ENCODE measurements at regions not wholly inside any gene's neighbourhood (a gene's known extent, or its start where the extent isn't known, plus 50 kb on each side); places are given as distances from the start of the nearest gene placed in this dataset.
"Not testable (repeated sequence)": the region's sequence is repeated elsewhere in the genome, so short reads cannot be mapped to it uniquely, and the experiment has no call there.

DNA sequence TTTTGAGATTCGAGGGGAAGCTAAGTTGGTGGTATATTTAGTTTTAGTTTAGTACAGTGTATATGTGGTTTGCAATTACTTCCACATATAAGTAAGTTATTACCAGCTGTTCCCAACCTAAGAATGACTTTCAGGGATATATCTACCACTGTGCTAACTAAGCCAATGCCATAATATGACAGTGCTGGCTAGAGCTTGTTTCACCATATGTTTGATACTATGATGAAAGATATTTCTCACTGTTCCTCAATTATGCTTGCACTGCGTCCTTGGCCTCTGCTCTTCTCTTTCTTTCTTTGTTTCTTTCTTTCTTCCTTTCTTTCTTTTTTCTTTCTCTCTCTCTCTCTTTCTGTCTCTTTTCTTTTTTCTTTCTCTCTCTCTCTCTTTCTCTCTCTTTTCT lies 113.8 kb upstream of the SKAP2 start:
- no peaks in the 10 kb centered on the region for H3F3A ChIP-seq (ENCODE audit: insufficient read depth, low read length, poor library complexity, severe bottlenecking)
- no peak overlapping the region for H2AFZ ChIP-seq (ENCODE audit: low read depth, low read length)
- H4K20me1 ChIP-seq (ENCODE audit: insufficient read depth), result no peaks in the 10 kb centered on the region

DNA sequence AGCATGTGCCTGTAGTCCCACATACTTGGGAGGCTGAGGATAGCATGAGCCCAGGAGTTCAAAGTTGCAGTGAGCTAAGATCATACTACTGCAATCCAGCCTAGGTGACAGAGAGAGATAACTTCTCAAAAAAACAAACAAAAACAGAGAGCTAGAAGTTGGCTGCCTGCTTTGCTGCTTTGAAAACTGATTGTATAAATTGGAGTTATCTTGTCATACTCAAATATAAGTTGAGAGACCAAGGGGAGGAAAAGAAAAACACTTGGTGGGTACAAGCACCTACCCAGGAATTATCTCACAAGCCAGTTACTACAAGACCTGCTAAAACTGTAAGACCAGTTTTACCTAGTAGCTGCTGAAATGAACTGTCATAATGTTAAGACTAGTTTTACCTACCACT lies 112.5 kb upstream of the SKAP2 start:
- no peaks in the 10 kb centered on the region for H3K79me2 ChIP-seq (replicated peaks; ENCODE audit: insufficient read depth, low read length)
- no peaks in the 10 kb centered on the region for H3K36me3 ChIP-seq (ENCODE audit: insufficient read depth, low read length)
- H3F3A ChIP-seq (ENCODE audit: insufficient read depth, low read length, poor library complexity, severe bottlenecking), result no peaks in the 10 kb centered on the region
- H3K27ac ChIP-seq (ENCODE audit: low read length), result no peak overlapping the region
- no peaks in the 10 kb centered on the region for H3K27me3 ChIP-seq (ENCODE audit: insufficient read depth, low read depth, low read length)
- no peak overlapping the region for H3K9ac ChIP-seq (ENCODE audit: low read length)
- no peak overlapping the region for H2AFZ ChIP-seq (ENCODE audit: low read depth, low read length)
- no peak overlapping the region for H3K4me2 ChIP-seq (ENCODE audit: low read length)
- H3K9me3 ChIP-seq (ENCODE audit: low read length), result peaks cover 3% of the 10 kb centered on the region
- H3K9me2 ChIP-seq (ENCODE audit: insufficient read depth, low read length), result no peaks in the 10 kb centered on the region
- TF ChIP-seq TAF1 (IDR thresholded peaks at IDR 0.05; ENCODE audit: low read depth) (no peak), SMC3 (conservative IDR thresholded peaks at IDR 0.05; ENCODE audit: poor library complexity) (no peak), EZH2 (IDR thresholded peaks at IDR 0.05; ENCODE audit: borderline replicate concordance, insufficient read depth, low read length, poor library complexity, severe bottlenecking) (no peak), EP300 (conservative IDR thresholded peaks at IDR 0.05; ENCODE audit: poor library complexity, severe bottlenecking) (no peak), RAD21 (conservative IDR thresholded peaks at IDR 0.05) (no peak), MXI1 (conservative IDR thresholded peaks at IDR 0.05; ENCODE audit: poor library complexity, severe bottlenecking) (no peak), POLR2AphosphoS5 (IDR thresholded peaks at IDR 0.05) (no peak)
- TF ChIP-seq, protein P1, sequence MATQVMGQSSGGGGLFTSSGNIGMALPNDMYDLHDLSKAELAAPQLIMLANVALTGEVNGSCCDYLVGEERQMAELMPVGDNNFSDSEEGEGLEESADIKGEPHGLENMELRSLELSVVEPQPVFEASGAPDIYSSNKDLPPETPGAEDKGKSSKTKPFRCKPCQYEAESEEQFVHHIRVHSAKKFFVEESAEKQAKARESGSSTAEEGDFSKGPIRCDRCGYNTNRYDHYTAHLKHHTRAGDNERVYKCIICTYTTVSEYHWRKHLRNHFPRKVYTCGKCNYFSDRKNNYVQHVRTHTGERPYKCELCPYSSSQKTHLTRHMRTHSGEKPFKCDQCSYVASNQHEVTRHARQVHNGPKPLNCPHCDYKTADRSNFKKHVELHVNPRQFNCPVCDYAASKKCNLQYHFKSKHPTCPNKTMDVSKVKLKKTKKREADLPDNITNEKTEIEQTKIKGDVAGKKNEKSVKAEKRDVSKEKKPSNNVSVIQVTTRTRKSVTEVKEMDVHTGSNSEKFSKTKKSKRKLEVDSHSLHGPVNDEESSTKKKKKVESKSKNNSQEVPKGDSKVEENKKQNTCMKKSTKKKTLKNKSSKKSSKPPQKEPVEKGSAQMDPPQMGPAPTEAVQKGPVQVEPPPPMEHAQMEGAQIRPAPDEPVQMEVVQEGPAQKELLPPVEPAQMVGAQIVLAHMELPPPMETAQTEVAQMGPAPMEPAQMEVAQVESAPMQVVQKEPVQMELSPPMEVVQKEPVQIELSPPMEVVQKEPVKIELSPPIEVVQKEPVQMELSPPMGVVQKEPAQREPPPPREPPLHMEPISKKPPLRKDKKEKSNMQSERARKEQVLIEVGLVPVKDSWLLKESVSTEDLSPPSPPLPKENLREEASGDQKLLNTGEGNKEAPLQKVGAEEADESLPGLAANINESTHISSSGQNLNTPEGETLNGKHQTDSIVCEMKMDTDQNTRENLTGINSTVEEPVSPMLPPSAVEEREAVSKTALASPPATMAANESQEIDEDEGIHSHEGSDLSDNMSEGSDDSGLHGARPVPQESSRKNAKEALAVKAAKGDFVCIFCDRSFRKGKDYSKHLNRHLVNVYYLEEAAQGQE (IDR thresholded peaks at IDR 0.05; ENCODE audit: borderline replicate concordance), result no peak
- TF ChIP-seq, protein P2, sequence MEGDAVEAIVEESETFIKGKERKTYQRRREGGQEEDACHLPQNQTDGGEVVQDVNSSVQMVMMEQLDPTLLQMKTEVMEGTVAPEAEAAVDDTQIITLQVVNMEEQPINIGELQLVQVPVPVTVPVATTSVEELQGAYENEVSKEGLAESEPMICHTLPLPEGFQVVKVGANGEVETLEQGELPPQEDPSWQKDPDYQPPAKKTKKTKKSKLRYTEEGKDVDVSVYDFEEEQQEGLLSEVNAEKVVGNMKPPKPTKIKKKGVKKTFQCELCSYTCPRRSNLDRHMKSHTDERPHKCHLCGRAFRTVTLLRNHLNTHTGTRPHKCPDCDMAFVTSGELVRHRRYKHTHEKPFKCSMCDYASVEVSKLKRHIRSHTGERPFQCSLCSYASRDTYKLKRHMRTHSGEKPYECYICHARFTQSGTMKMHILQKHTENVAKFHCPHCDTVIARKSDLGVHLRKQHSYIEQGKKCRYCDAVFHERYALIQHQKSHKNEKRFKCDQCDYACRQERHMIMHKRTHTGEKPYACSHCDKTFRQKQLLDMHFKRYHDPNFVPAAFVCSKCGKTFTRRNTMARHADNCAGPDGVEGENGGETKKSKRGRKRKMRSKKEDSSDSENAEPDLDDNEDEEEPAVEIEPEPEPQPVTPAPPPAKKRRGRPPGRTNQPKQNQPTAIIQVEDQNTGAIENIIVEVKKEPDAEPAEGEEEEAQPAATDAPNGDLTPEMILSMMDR (IDR thresholded peaks at IDR 0.05; ENCODE audit: poor library complexity, severe bottlenecking), result no peak
- no peak overlapping the region for H3K4me3 ChIP-seq (ENCODE audit: low read length)
- H4K20me1 ChIP-seq (ENCODE audit: insufficient read depth), result no peaks in the 10 kb centered on the region

More for the DNA sequence above, 113.8 kb upstream of the SKAP2 start:
- no peaks in the 10 kb centered on the region for H3K79me2 ChIP-seq (replicated peaks; ENCODE audit: insufficient read depth, low read length)
- H3K27me3 ChIP-seq (ENCODE audit: insufficient read depth, low read depth, low read length), result no peaks in the 10 kb centered on the region
- no peak overlapping the region for H3K9ac ChIP-seq (ENCODE audit: low read length)
- H3K4me2 ChIP-seq (ENCODE audit: low read length), result no peak overlapping the region
- H3K27ac ChIP-seq (ENCODE audit: low read length), result no peak overlapping the region
- no peaks in the 10 kb centered on the region for H3K9me2 ChIP-seq (ENCODE audit: insufficient read depth, low read length)
- H3K36me3 ChIP-seq (ENCODE audit: insufficient read depth, low read length), result no peaks in the 10 kb centered on the region
- no peak overlapping the region for H3K4me3 ChIP-seq (ENCODE audit: low read length)
- no peak for TF ChIP-seq EP300 (conservative IDR thresholded peaks at IDR 0.05; ENCODE audit: poor library complexity, severe bottlenecking)
- TF ChIP-seq RAD21 (conservative IDR thresholded peaks at IDR 0.05), result no peak
- no peak for TF ChIP-seq POLR2AphosphoS5 (IDR thresholded peaks at IDR 0.05)
- TF ChIP-seq, protein P1 (IDR thresholded peaks at IDR 0.05; ENCODE audit: borderline replicate concordance), result no peak
- peaks cover 3% of the 10 kb centered on the region for H3K9me3 ChIP-seq (ENCODE audit: low read length)

DNA sequence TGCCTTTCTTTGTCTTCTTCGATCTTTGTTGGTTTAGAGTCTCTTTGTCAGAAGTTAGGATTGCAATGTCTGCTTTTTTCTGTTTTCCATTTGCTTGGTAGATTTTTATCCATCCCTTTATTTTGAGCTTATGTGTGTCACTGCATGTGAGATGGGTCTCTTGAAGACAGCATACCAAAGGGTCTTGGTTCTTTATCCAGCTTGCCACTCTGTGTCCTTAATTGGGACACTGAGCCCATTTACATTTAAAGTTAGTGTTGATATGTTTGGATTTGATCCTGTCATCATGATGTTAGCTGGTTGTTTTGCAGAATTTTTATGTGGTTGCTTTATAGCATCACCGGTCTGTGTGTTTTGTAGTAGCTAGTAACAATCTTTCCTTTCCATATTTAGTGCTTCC lies 107.5 kb upstream of the SKAP2 start:
- H3K4me3 ChIP-seq (ENCODE audit: low read length); H4K20me1 ChIP-seq (ENCODE audit: insufficient read depth); H3K27me3 ChIP-seq (ENCODE audit: insufficient read depth, low read depth, low read length); H3K79me2 ChIP-seq (replicated peaks; ENCODE audit: insufficient read depth, low read length); H2AFZ ChIP-seq (ENCODE audit: low read depth, low read length); H3F3A ChIP-seq (ENCODE audit: insufficient read depth, low read length, poor library complexity, severe bottlenecking); H3K4me2 ChIP-seq (ENCODE audit: low read length); H3K36me3 ChIP-seq (ENCODE audit: insufficient read depth, low read length); H3K9me3 ChIP-seq (ENCODE audit: low read length); H3K9me2 ChIP-seq (ENCODE audit: insufficient read depth, low read length); H3K27ac ChIP-seq (ENCODE audit: low read length); H3K9ac ChIP-seq (ENCODE audit: low read length): not testable (repeated sequence)
